ENCODE measurements at regions not wholly inside any gene's neighbourhood (a gene's known extent, or its start where the extent isn't known, plus 50 kb on each side); places are given as distances from the start of the nearest gene placed in this dataset.

- no peak for DNase-seq (ENCODE audit: low read depth)
Observed at GRCh38 chr1:29542548-29542947, 306.2 kb downstream of the PTPRU start.

GRCh38 chr1:29541631-29542030 is 305.3 kb downstream of the PTPRU start:
- no peak for DNase-seq (ENCODE audit: low read depth)

- peak; percentile 29 for DNase-seq (ENCODE audit: low read depth)
Observed at GRCh38 chr1:29540801-29541357, 304.6 kb downstream of the PTPRU start.

GRCh38 chr1:29539971-29540370 is 303.6 kb downstream of the PTPRU start:
- no peak for DNase-seq (ENCODE audit: low read depth)

DNA sequence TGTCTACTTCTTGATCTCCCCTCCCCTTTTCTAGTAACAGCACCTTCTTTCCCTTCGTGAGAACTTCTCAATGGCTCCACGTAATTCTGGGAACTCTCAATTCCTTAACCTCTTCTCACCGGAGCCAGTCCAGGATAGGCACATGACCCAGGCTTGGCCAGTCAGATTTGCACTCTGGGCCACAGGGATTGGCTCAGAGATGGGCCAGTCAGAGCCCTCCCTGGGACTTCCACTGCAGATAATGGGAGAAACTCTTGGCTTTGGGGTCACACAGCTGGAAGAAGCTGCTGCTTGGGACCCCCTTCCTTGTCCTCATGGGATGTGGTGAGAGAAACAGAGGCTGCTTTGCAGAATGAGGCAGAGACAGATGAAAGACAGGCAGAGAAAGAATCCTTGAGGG is 302.3 kb downstream of the PTPRU start:
- DNase-seq (ENCODE audit: low read depth): no peak

DNA sequence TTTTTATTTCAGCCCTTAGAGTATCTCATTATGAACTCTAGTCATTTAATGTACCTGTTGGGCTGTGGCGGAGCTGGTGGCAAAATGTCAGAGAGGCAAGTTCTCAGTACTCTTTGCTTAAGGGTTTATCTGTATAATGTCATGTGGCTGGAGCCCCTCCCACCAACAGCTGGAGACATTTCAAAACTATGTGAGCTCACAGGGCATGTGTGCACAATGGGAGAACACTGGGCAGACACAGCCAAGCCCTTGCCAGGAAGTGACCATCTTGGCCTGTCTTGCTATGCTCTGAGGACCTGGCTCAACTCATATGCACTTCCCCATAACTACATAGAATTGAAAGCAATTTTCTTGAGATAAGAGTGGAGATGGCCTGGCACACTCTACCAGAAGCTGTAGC is 296.4 kb downstream of the PTPRU start:
- peak; percentile 43 for DNase-seq (ENCODE audit: low read depth)

GRCh38 chr1:29532285-29532684 is 296.0 kb downstream of the PTPRU start:
- DNase-seq (ENCODE audit: low read depth): no peak

DNA sequence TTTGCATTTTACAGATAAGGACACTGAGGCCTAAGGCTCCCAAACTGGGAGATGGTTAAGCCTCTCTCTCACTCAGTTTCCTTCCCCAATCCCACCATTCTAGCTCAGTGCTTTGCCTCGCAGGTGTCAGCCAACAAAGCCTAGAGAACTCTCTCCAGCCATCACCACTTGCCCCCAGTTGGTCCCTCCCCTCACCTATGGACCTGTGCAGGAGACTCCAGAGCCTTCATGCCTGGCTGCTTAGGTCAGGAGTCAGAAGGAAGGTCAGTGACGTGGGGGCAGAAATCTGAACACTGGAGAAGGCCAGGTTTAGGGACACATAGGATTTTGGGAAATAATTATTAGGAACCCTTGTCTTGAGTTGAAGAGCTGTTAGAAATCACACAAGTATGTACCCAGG is 295.3 kb downstream of the PTPRU start:
- DNase-seq (ENCODE audit: low read depth): no peak

DNA sequence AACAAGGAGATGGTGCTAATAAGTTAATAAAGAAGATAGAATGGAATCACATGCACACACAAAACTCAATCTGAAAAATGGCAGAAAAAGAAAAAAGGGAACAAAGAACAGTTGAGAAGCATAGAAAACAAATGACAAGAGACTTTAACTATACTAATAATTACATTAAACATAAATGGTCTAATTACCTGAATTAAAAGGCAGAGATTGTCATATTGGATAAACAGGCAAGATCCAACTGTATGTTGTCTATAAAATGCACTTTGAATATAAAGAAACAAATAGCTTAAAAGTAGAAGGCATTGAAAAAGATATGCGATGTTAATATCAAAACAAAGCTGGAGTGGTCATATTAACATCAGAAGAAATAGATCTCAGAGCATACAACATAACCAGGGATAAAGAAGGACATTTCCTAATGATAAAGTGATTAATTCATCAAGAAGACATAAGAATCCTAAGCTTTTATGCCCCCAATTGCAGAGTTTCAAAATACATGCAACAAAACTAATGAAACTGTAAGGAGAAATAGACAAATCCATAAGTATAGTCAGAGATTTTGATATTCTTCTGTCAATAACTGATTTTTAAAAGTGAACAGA is 293.5 kb downstream of the PTPRU start:
- DNase-seq (ENCODE audit: low read depth): no peak

DNA sequence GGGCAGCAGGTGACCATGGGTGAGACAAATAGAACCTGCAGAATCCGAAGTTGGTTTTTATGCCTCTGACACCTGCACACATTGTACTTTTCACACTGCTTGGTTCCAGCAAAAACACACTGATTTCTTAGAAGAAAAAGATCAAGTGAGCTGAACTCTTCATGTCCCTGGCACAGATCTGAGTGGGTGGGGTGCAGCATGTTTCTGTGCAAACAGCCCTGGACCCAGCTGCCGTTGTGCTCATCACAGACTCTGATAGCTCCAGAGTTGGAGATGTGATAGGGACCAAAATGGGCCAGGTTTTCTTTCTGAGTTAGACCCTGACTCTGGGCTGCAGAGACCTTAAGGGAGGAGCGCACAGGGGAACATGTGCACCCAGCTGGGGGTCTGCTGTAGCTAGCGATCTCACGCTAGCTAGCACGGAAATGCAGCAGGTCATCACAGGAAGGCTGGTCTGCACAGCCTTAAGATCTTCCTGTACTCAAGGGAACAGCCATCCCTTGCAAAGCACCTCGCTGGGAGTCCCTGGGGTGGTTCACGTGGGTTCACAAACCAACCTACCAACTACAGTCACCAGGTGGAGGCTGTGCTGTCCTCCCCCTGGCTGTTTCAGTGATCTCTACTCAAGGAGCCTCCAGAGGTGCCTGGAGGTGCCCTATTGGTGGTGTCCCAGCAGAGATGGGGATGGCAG is 291.1 kb downstream of the PTPRU start:
- no peak for DNase-seq (ENCODE audit: low read depth)

DNA sequence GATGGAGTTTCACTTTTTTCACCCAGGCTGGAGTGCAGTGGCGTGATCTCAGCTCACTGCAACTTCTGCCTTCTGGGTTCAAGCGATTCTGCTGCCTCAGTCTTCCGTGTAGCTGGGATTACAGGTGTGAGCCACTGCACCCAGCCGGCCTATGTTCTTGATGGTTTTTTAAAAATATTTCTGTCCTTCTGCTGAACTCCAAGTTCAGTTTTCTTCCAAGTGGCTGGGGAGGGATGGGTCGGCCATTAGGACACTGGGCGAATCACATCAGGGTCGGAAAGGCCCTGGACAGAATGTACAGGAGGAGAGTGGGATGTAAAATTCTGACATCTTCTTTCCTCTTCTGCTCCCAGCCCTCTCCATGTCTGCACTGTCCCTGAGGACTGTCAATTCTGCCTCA is 289.6 kb downstream of the PTPRU start:
- no peak for DNase-seq (ENCODE audit: low read depth)

GRCh38 chr1:29524285-29525065 is 288.2 kb downstream of the PTPRU start:
- DNase-seq (ENCODE audit: low read depth): no peak

GRCh38 chr1:29523576-29523975 is 287.3 kb downstream of the PTPRU start:
- DNase-seq (ENCODE audit: low read depth): no peak

DNA sequence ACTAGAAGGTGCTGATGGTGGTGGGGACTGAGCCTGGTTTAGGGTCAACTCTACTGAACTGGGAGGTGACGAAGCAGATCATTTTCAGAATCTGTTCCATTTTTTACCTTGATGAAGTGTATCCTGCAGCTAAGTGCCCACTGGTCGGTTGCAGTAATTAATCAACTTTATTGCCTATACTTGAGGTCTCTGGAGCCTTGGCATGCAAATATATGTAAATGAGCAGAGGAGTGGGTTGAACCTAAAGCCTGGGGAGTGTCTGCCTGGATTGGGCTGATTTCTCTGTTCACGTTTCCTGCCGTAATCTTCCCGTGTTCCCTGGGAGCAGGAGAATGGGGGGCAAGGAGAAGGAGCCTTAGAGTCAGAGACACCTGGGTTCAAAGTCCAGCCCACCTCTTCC is 286.8 kb downstream of the PTPRU start:
- DNase-seq (ENCODE audit: low read depth): no peak

DNA sequence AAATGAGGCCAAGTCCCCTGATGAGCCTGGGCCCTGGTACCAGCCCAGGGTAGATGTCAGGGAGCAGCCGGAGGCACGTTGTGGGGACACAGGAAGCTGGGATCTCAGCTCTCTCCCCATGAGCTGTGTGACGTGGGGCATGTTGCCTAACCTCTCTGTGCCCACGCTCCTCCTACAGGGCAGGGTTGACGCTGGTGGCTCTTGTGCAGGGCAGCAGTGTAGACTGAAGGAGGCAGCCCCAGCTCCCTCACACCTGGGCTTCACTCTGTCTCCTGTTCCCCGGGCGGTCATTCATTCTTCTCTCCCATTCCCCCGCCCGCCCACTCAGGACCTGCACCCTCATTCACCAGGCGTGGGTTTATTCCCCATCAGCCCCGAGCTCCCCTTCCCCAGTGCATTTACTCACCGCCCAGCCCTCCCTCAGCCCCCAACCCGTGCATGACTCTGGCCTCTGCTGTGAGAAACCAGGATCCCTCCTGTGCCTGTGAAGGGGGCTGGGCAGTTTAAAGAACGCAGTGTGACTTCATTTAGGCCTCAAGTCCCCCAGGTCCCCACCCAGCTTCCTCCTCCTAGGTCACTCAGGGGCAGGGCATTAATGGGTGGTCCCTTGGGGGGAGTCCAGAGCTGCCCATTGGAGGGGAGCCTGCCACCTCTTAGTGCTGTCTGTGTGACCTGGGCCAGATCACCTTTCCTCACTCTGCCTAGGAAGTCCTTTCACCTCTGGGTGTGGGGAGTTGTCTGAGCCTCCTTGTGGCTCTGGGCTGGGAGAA is 285.7 kb downstream of the PTPRU start:
- DNase-seq (ENCODE audit: low read depth): no peak

- DNase-seq (ENCODE audit: low read depth): no peak
Observed at GRCh38 chr1:29521438-29521715, 285.1 kb downstream of the PTPRU start.

- DNase-seq (ENCODE audit: low read depth): no peak
Observed at GRCh38 chr1:29520571-29521437, 284.5 kb downstream of the PTPRU start.

DNA sequence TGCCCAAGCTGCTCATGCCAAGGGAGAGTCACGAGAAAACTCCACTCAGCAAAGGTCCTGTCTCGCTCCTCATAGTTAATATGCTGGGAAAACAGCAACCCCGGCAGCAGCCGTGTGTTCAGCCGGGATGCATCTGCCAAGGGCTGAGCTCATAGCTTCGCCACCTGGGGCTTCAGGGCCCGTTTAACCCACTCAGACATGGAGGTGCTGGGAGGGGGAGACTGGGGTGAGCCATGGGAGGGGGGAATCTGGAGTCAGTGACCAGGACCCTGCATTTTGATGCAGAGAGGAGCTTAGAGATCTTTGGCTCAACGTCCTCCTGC is 283.4 kb downstream of the PTPRU start:
- peak; percentile 28 for DNase-seq (ENCODE audit: low read depth)

GRCh38 chr1:29519108-29519787 is 282.9 kb downstream of the PTPRU start:
- DNase-seq (ENCODE audit: low read depth): peak; percentile 24

DNA sequence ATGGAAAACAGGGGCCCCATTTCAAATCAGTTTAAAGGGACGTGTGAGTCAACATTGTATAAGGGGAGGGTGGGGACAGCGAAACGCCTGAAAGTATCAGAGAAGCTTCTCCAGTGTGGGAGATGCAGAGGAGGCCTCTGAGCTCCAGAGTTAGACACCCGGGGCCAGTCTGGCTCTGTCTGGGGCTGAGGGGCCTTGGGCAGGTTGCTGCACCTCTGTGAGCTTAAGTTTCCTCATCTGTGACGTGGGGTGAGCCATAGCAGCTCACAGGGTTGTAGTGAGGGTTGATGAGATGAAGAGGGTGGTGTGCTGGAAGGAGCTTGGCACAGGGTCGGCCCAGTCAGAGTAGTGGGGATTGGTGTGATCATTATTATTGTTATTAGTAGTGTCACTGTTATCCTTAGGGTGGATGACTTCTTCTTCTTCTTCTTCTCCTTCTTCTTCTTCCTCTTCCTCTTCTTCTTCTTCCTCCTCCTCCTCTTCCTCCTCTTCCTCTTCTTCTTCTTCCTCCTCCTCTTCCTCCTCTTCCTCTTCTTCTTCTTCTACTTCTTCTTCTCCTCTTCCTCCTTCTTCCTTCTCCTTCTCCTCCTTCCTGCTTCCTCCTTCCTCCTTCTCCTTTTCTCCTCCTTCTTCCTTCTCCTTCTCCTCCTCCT is 282.0 kb downstream of the PTPRU start:
- peak; percentile 21 for DNase-seq (ENCODE audit: low read depth)
